IMR-90 (cell line): ENCODE measurements at regions not wholly inside any gene's neighbourhood (a gene's known extent, or its start where the extent isn't known, plus 50 kb on each side); places are given as distances from the start of the nearest gene placed in this dataset.

ENCODE experiments used
- ATAC-seq: fragments of 200-7000 bp; cut with Tn5 transposase; 2 replicates; pipeline ENCODE4 v1.9.1; 2020; ENCODE audit warnings: low read depth, mild to moderate bottlenecking, moderate library complexity
- BruUV-seq: library from RNA; stranded (reverse); fragments of 400-500 nt; replicated peaks from 2 replicates; lab custom pipeline; 2021; lab: Mats Ljungman, UMichigan
- CTCF ChIA-PET: fragments of 300-600 bp; formaldehyde crosslinking; extraction: SDS; loops from one replicate; lab custom pipeline; 2021; ENCODE audit warnings: antibody characterized with exemption; lab: Yijun Ruan, JAX
- POLR2A ChIA-PET: fragments of 300-600 bp; sonication (Branson Sonifier 250); formaldehyde crosslinking; loops from one replicate; lab custom pipeline; 2022; ENCODE audit warnings: antibody characterized with exemption; ENCODE audit not compliant: unreplicated experiment; lab: Charles Lee
- DNase-seq: peaks from one replicate; pipeline ENCODE4 v3.0.0; 2013
- H2AFZ ChIP-seq: replicated peaks from 2 replicates; pipeline ENCODE3; 2013; ENCODE audit warnings: low read length, mild to moderate bottlenecking; ENCODE audit not compliant: poor library complexity
- H2AK5ac ChIP-seq: 2 replicates; pipeline ENCODE4 v1.6.1; 2013; ENCODE audit warnings: low read depth, low read length, inconsistent platforms
- H2AK9ac ChIP-seq: replicated peaks from 2 replicates; pipeline ENCODE3; 2013; ENCODE audit warnings: mild to moderate bottlenecking, low read depth, low read length, moderate library complexity; ENCODE audit not compliant: poor library complexity
- H2BK120ac ChIP-seq: 2 replicates; pipeline ENCODE4 v1.6.1; 2013; ENCODE audit warnings: low read depth, low read length, inconsistent platforms
- H2BK15ac ChIP-seq: 3 replicates; pipeline ENCODE4 v1.6.1; 2013; ENCODE audit warnings: low read depth, low read length, inconsistent platforms
- H2BK20ac ChIP-seq: 2 replicates; pipeline ENCODE4 v1.6.1; 2013; ENCODE audit warnings: low read depth, mild to moderate bottlenecking, inconsistent platforms, low read length, moderate library complexity
- H2BK5ac ChIP-seq: 2 replicates; pipeline ENCODE4 v1.6.1; 2013; ENCODE audit warnings: mild to moderate bottlenecking, low read depth, low read length, inconsistent platforms; ENCODE audit not compliant: poor library complexity, severe bottlenecking
- H3K14ac ChIP-seq: replicated peaks from 2 replicates; pipeline ENCODE4 v1.6.1; 2013; ENCODE audit warnings: low read depth, low read length, inconsistent platforms
- H3K18ac ChIP-seq: 2 replicates; pipeline ENCODE4 v1.6.1; 2013; ENCODE audit warnings: low read depth, low read length, control low read depth
- H3K23ac ChIP-seq: 2 replicates; pipeline ENCODE4 v1.6.1; 2013; ENCODE audit warnings: low read depth, low read length, inconsistent platforms
- H3K27ac ChIP-seq: 2 replicates; pipeline ENCODE4 v1.5.1; 2013; ENCODE audit warnings: mild to moderate bottlenecking, control low read depth, low read length; ENCODE audit not compliant: insufficient read depth
- H3K27me3 ChIP-seq: 2 replicates; pipeline ENCODE4 v1.6.1; 2013; ENCODE audit warnings: low read length; ENCODE audit not compliant: control insufficient read depth, insufficient read depth
- H3K36me3 ChIP-seq: 2 replicates; pipeline ENCODE4 v1.6.1; 2013; ENCODE audit warnings: low read length, mixed read lengths; ENCODE audit not compliant: control insufficient read depth, insufficient read depth
- H3K4ac ChIP-seq: 2 replicates; pipeline ENCODE4 v1.6.1; 2013; ENCODE audit warnings: low read depth, low read length, inconsistent platforms
- H3K4me1 ChIP-seq: 2 replicates; pipeline ENCODE4 v1.6.1; 2013; ENCODE audit warnings: low read length, mixed read lengths; ENCODE audit not compliant: control insufficient read depth, insufficient read depth
- H3K4me2 ChIP-seq: 2 replicates; pipeline ENCODE4 v1.6.1; 2013; ENCODE audit warnings: low read depth, mild to moderate bottlenecking, control low read depth, low read length, moderate library complexity
- H3K4me3 ChIP-seq: 2 replicates; pipeline ENCODE4 v1.5.1; 2013; ENCODE audit warnings: low read depth, mild to moderate bottlenecking, control low read depth, low read length, moderate library complexity; ENCODE audit not compliant: insufficient read depth
- H3K56ac ChIP-seq: 2 replicates; pipeline ENCODE4 v1.6.1; 2013; ENCODE audit warnings: low read length, inconsistent platforms; ENCODE audit not compliant: insufficient read depth; ENCODE audit errors: extremely low read depth
- H3K79me1 ChIP-seq, 2 experiments: 2 replicates each; pipeline ENCODE4 v1.6.1; 2013; ENCODE audit warnings: low read length in 2 of 2, inconsistent platforms in 1 of 2, low read depth in 1 of 2
- H3K9ac ChIP-seq: 2 replicates; pipeline ENCODE4 v1.6.1; 2013; ENCODE audit warnings: low read depth, low read length, control low read depth
- H3K9me1 ChIP-seq: 2 replicates; pipeline ENCODE4 v1.6.1; 2013; ENCODE audit warnings: low read length, inconsistent platforms; ENCODE audit not compliant: insufficient read depth
- H3K9me3 ChIP-seq: 2 replicates; pipeline ENCODE4 v1.6.1; 2013; ENCODE audit warnings: low read length; ENCODE audit not compliant: control insufficient read depth, insufficient read depth
- H4K20me1 ChIP-seq: 2 replicates; pipeline ENCODE4 v1.6.1; 2013; ENCODE audit warnings: low read length, inconsistent platforms; ENCODE audit not compliant: insufficient read depth
- H4K5ac ChIP-seq: 2 replicates; pipeline ENCODE4 v1.6.1; 2013; ENCODE audit warnings: mild to moderate bottlenecking, low read depth, low read length, control low read depth
- H4K8ac ChIP-seq, 2 experiments: 2 replicates each; pipeline ENCODE4 v1.6.1; 2013; ENCODE audit warnings: low read depth in 2 of 2, low read length in 2 of 2, control low read depth in 1 of 2, inconsistent platforms in 1 of 2
- H4K91ac ChIP-seq: 2 replicates; pipeline ENCODE4 v1.6.1; 2013; ENCODE audit warnings: low read depth, low read length, inconsistent platforms; ENCODE audit not compliant: insufficient read depth
- CEBPB ChIP-seq: IDR thresholded peaks from 2 replicates; pipeline ENCODE4 v1.6.1; 2012; ENCODE audit warnings: low read depth, low read length, improper control_type of control experiment
- MAFK ChIP-seq: IDR thresholded peaks from 2 replicates; pipeline ENCODE4 v1.6.1; 2012; ENCODE audit warnings: low read depth, low read length, improper control_type of control experiment
- RFX5 ChIP-seq: IDR thresholded peaks from 2 replicates; pipeline ENCODE4 v1.8.0; 2012; ENCODE audit warnings: low read depth, mild to moderate bottlenecking, low read length, moderate library complexity
- SMC3 ChIP-seq: fragments of 150-350 bp; IDR thresholded peaks from 2 replicates; pipeline ENCODE4 v1.6.1; 2016; ENCODE audit warnings: low read depth, mild to moderate bottlenecking, antibody characterized with exemption, low read length, moderate library complexity
- WGBS, 2 experiments: methylation state at CpG; one replicate each; pipeline versions ENCODE4 v1.1.5 to v1.1.7; 2013; ENCODE audit warnings: missing lambda C conversion rate in 2 of 2; ENCODE audit not compliant: insufficient read length in 1 of 2; ENCODE audit errors: extremely low coverage in 2 of 2; 5-methylcytosine and 5-hydroxymethylcytosine counted together
- dilution Hi-C: fragments of 300-500 bp; cut with HindIII; formaldehyde crosslinking; loops from one replicate; pipeline ENCODE4 v1.14.3; 2018; ENCODE audit warnings: low sequenced_read_pairs; ENCODE audit not compliant: unreplicated experiment
- in situ Hi-C: fragments of 300-500 bp; cut with MboI; formaldehyde crosslinking; loops from 3 replicates; pipeline ENCODE4 v1.14.3; 2019; ENCODE audit warnings: low sequenced_read_pairs, inconsistent platforms, mixed read lengths
- intact Hi-C: fragments of 100-400 bp; cut with micrococcal nuclease; formaldehyde crosslinking; loops from 2 replicates; pipeline ENCODE4 v1.10.0; 2022
- TF ChIP-seq, protein P1 (sequence below): fragments of 150-350 bp; IDR thresholded peaks from 2 replicates; pipeline ENCODE4 v1.6.1; 2017; ENCODE audit warnings: mild to moderate bottlenecking, antibody characterized with exemption, low read length, low read depth

DNA sequence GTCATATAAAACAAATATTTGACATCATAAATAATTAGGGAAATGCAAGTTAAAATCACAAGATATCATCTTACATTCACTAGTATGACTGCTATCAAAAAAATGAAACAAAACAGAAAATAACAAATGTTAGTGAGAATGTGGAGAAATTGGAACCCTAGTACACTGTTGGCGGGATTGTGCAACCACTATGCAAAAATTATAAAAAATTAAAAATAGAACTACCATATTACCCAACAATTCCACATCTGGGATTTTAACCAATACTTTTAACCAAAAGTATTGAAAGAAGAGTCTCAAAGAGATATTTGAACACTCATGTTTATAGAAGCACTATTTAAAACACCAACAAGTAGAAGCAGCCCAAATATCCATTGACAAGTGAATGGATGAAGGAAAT lies 797.2 kb upstream of the ADAMTS5 start:
- Histone ChIP-seq H3K9ac (no peak overlapping the region), H3K27me3 (no peaks in the 10 kb centered on the region), H3K18ac (no peak overlapping the region), H3K9me3 (no peaks in the 10 kb centered on the region; the same call in 1 of the 2 replicates), H2AFZ (no peak overlapping the region), H3K4me2 (no peak overlapping the region), H2BK15ac (no peak overlapping the region), H2AK5ac (no peak overlapping the region), H3K9me1 (no peaks in the 10 kb centered on the region), H4K20me1 (no peaks in the 10 kb centered on the region), H3K4me1 (peaks cover 4% of the 10 kb centered on the region; the same call in 1 of the 2 replicates), H2BK120ac (no peak overlapping the region), H3K27ac (no peak overlapping the region), H3K4me3 (no peak overlapping the region), H2BK20ac (no peak overlapping the region), H2AK9ac (no peak overlapping the region), H4K5ac (no peak overlapping the region), H4K91ac (no peak overlapping the region), H2BK5ac (no peak overlapping the region), H3K14ac (no peak overlapping the region), H3K56ac (no peak overlapping the region), H3K79me1 (no peaks in the 10 kb centered on the region), H4K8ac (no peak overlapping the region), H3K36me3 (no peaks in the 10 kb centered on the region), H3K23ac (no peak overlapping the region), H3K4ac (no peak overlapping the region)
- no TSS peak for BruUV-seq
- in situ Hi-C loops (no loop called here), intact Hi-C loops (no loop called here), dilution Hi-C loops (no loop called here)
- DNase-seq: no peak
- no peak for TF ChIP-seq RFX5
- TF ChIP-seq SMC3: no peak
- peak; percentile 32; the same call in 1 of the 2 replicates for TF ChIP-seq CEBPB
- TF ChIP-seq, protein P1, sequence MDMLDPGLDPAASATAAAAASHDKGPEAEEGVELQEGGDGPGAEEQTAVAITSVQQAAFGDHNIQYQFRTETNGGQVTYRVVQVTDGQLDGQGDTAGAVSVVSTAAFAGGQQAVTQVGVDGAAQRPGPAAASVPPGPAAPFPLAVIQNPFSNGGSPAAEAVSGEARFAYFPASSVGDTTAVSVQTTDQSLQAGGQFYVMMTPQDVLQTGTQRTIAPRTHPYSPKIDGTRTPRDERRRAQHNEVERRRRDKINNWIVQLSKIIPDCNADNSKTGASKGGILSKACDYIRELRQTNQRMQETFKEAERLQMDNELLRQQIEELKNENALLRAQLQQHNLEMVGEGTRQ: no peak
- no peak for TF ChIP-seq MAFK
- no CpG with 5 or more reads among the region's 1 CpG for WGBS, 2 experiments
- ChIA-PET CTCF (no interaction called here), POLR2A (no interaction called here)
- no peak for ATAC-seq
